ENCODE measurements at regions not wholly inside any gene's neighbourhood (a gene's known extent, or its start where the extent isn't known, plus 50 kb on each side); places are given as distances from the start of the nearest gene placed in this dataset.
A peak's percentile ranks its signal among the peaks of the same experiment; 100 is the strongest.
"Not testable (repeated sequence)": the region's sequence is repeated elsewhere in the genome, so short reads cannot be mapped to it uniquely, and the experiment has no call there.

DNA sequence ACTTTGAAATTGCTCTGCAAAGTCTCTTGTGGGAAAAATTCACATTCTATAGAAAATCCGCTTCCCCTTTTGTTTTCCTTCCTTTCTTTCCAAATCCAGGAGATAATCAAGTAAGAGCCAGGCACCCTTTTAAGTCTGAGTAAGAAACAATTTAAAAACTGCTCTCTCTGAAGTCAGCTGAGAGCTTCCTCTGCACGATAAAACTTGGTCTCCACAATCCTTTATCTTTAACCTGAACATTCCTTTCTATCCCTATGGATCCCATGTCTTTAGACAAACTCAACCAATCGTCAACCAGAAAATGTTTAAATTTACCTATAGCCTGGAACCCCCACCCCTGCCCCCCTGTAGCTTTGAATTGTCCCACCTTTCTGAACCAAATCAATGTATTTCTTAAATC, 1723.6 kb upstream of the AGA start:
- Histone ChIP-seq H3K36me3 (no peaks in the 10 kb centered on the region), H3K4me3 (ENCODE audit: low read depth, low read length) (no peak overlapping the region), H3K4me1 (peaks cover 5% of the 10 kb centered on the region), H3K9me3 (no peaks in the 10 kb centered on the region), H3K27me3 (no peaks in the 10 kb centered on the region)
- no peak for DNase-seq
- TF ChIP-seq, protein P1, sequence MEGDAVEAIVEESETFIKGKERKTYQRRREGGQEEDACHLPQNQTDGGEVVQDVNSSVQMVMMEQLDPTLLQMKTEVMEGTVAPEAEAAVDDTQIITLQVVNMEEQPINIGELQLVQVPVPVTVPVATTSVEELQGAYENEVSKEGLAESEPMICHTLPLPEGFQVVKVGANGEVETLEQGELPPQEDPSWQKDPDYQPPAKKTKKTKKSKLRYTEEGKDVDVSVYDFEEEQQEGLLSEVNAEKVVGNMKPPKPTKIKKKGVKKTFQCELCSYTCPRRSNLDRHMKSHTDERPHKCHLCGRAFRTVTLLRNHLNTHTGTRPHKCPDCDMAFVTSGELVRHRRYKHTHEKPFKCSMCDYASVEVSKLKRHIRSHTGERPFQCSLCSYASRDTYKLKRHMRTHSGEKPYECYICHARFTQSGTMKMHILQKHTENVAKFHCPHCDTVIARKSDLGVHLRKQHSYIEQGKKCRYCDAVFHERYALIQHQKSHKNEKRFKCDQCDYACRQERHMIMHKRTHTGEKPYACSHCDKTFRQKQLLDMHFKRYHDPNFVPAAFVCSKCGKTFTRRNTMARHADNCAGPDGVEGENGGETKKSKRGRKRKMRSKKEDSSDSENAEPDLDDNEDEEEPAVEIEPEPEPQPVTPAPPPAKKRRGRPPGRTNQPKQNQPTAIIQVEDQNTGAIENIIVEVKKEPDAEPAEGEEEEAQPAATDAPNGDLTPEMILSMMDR (IDR thresholded peaks at IDR 0.05; ENCODE audit: low read depth, low read length) = no peak

DNA sequence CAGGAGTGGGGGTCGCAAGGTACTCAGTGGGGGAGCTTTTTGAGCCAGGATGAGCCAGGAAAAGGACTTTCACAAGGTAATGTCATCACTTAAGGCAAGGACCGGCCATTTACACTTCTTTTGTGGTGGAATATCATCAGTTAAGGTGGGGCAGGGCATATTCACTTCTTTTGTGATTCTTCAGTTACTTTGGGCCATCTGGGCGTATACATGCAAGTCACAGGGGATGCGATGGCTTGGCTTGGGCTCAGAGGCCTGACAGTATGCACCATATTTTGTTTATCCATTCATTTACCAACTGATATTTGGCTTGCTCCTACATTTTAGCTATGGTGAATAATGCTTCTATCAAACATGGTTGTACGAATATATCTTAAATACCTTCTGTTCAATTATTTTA, 1728.1 kb upstream of the AGA start:
- not testable (repeated sequence) for H3K9me3 ChIP-seq; H3K4me3 ChIP-seq (ENCODE audit: low read depth, low read length); DNase-seq; H3K4me1 ChIP-seq; H3K36me3 ChIP-seq; H3K27me3 ChIP-seq

DNA sequence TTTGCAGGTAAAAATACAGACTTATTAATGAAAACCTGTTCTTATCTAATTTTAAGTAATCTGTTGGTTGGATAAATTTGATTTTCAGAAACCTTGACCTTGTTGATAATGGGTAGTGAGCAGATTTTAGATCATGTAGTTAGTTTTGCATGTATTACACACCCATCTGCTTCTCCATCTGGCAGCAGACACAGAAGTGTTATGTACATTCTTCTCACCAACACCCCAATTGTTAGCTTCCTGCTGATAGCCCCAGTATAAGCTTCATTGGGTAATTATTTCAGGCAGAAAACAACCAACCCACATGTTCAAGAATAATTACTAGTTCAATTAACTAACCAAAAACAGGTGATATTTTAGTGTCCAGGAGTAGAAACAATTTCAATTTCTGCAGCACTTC, 1740.5 kb upstream of the AGA start:
- TF ChIP-seq, protein P1 (IDR thresholded peaks at IDR 0.05; ENCODE audit: low read depth, low read length) = no peak
- no peak for DNase-seq

DNA sequence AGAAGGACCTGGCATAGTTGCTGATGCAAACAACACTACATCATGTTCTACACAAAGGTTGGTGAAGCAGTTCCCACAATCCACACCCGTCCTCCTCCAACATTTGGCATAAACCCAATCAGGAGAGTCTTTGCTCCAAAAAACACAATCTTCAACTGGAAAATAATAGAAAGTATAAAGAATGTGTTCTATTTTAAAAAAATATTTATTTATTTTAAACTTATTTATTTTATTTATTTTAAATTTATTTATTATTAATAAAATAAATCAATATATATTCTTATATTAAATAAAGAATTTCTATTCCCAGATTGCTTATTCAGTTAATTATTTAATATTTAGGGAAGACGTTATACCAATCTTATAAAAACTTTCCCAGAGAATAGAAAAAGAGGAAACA, 1753.7 kb upstream of the AGA start:
- Histone ChIP-seq H3K27me3 (no peaks in the 10 kb centered on the region), H3K4me1 (no peaks in the 10 kb centered on the region; the same call in 1 of the 2 replicates), H3K36me3 (no peaks in the 10 kb centered on the region), H3K4me3 (ENCODE audit: low read depth, low read length) (no peak overlapping the region), H3K9me3 (no peaks in the 10 kb centered on the region)
- DNase-seq = no peak
- TF ChIP-seq, protein P1 (IDR thresholded peaks at IDR 0.05; ENCODE audit: low read depth, low read length) = no peak

More for the DNA sequence above, 1740.5 kb upstream of the AGA start:
- no peaks in the 10 kb centered on the region for H3K27me3 ChIP-seq
- H3K9me3 ChIP-seq = no peaks in the 10 kb centered on the region
- H3K4me3 ChIP-seq (ENCODE audit: low read depth, low read length) = no peak overlapping the region
- no peaks in the 10 kb centered on the region for H3K4me1 ChIP-seq
- H3K36me3 ChIP-seq = no peaks in the 10 kb centered on the region

DNA sequence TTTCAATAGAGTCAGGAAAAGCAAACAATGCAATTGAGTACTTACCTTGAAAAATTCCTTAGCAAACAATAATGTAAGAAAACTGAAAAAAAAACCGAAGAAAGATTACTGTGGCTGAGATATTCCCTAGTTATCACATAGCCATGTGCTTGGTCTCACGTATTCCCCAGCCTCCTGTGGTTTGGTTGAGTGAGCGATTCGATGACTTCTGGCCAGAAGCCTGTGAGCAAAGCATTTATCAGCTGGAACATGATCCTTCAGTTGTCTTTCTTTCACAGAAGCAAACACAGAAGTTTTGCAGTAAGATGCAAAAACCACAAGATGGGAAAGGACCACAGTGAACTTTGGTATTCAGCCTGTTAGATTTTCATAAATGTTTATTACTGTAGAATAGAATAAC, 1754.3 kb upstream of the AGA start:
- Histone ChIP-seq H3K36me3 (no peaks in the 10 kb centered on the region), H3K4me3 (ENCODE audit: low read depth, low read length) (no peak overlapping the region), H3K27me3 (no peaks in the 10 kb centered on the region), H3K9me3 (no peaks in the 10 kb centered on the region; the same call in 1 of the 2 replicates), H3K4me1 (no peaks in the 10 kb centered on the region; the same call in 1 of the 2 replicates)
- peak; percentile 28 for DNase-seq
- TF ChIP-seq, protein P1 (IDR thresholded peaks at IDR 0.05; ENCODE audit: low read depth, low read length) = no peak

DNA sequence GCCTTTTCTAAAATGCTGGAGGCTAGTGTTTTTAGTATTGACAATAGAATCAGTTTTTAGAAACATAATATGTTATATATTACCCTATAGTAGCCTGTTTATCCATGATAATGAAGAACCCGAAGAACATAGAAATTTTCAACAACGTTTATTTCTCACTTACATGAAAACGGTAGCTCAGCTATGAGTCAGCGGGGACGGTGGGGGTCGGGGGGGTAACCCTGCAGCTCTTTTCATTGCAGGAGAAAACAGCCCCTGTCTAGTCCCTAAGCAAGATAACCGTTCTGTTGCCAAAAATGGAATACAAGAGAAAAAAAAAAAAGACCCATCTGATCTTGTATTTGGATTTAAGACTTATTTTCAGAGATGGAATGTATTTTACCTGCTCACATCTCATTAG, 1758.4 kb upstream of the AGA start:
- DNase-seq = no peak
- no peak overlapping the region for H3K4me3 ChIP-seq (ENCODE audit: low read depth, low read length)
- H3K9me3 ChIP-seq = no peaks in the 10 kb centered on the region; the same call in 1 of the 2 replicates
- no peaks in the 10 kb centered on the region for H3K36me3 ChIP-seq
- H3K4me1 ChIP-seq = no peaks in the 10 kb centered on the region; the same call in 1 of the 2 replicates
- H3K27me3 ChIP-seq = no peaks in the 10 kb centered on the region
- TF ChIP-seq, protein P1 (IDR thresholded peaks at IDR 0.05; ENCODE audit: low read depth, low read length) = no peak

DNA sequence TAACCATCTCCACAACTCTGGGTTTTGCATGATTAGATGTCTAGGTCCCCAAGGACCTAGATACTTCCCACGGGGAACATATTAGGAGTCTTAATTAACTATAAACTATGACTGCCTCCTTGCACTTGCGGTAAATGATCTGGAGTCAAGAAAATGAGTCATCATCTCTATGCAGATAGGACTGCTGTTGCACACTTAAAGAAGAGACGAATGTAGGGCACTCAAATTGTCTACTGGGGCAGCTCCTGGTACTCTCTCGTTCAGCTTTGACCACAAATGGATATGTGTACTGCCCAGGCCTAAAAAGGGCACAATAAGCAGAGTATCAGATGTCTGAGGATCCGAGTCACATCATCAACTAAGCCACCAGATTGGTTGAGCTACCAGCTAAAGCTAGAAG, 1783.4 kb upstream of the AGA start:
- no peak for DNase-seq
- TF ChIP-seq, protein P1 (IDR thresholded peaks at IDR 0.05; ENCODE audit: low read depth, low read length) = no peak
- no peaks in the 10 kb centered on the region for H3K27me3 ChIP-seq
- H3K36me3 ChIP-seq = no peaks in the 10 kb centered on the region
- H3K4me3 ChIP-seq (ENCODE audit: low read depth, low read length) = no peak overlapping the region
- H3K9me3 ChIP-seq = no peaks in the 10 kb centered on the region
- H3K4me1 ChIP-seq = no peaks in the 10 kb centered on the region; the same call in none of the 2 replicates
